Left cardiac atrium (tissue), 4 donors: ENCODE measurements at regions not wholly inside any gene's neighbourhood (a gene's known extent, or its start where the extent isn't known, plus 50 kb on each side); places are given as distances from the start of the nearest gene placed in this dataset.
"Not testable (repeated sequence)": the region's sequence is repeated elsewhere in the genome, so short reads cannot be mapped to it uniquely, and the experiment has no call there.

Experiments
- ATAC-seq, 2 donors: fragments of 200-7000 bp; cut with Tn5 transposase; one replicate each; pipeline ENCODE4 v1.9.1; 2020; ENCODE audit warnings: mild to moderate bottlenecking in 2 of 2, moderate library complexity in 2 of 2
- DNase-seq: peaks from one replicate; pipeline ENCODE4 v3.0.0-alpha.2; 2020
- intact Hi-C, 2 donors: fragments of 100-400 bp; cut with DNase I; formaldehyde crosslinking; loops; one replicate each; pipeline versions ENCODE4 v1.14.1 to v1.15.1; 2022 to 2023
- donor health status: DM: no; HTN: yes; CAD: no.
- donor health status: DM: no; HTN: yes; CAD: no; lungs with severe emphysema.
- donor health status: DM: yes; HTN: yes; CAD: no.
- donor health status: Dilated cardiomyopathy.

DNA sequence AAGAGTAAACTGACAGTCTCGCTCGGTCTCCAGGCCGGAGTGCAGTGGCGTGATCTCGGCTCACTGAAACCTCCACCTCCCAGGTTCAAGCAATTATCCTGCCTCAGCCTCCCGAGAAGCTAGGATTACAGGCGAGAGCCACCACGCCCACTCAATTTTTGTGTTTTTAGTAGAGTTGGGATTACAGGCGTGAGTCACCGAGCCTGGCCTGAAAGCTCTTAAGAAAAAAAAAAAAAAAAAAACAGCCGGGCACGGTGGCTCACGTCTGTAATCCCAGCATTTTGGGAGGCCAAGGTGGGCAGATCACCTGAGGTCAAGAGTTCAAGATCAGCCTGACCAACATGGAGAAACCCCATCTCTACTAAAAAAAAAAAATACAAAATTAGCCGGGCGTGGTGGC lies 55.3 kb upstream of the THOC2 start:
- DNase-seq, ATAC-seq, intact Hi-C loops: not testable (repeated sequence)

DNA sequence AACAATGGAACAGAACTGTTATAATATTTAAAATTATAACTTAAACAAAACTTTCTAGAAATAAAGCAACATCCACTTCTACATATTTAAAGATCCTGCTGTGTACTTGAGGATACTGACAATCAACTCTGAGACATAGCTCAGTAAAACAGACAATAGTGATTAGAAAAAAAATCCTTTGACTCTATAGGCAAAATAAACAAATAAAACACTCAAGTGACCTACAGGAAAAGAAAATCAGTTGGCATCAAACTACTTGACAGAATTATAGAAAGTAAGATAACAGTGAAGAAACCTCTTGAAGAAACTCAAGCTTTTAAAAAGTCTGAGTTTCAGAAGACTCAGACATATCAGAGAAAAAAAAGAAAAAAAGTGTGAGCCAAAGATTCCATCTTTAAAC lies 55.9 kb upstream of the THOC2 start:
- DNase-seq (no peak), ATAC-seq (no peak)
- intact Hi-C loops, result no loop called here

DNA sequence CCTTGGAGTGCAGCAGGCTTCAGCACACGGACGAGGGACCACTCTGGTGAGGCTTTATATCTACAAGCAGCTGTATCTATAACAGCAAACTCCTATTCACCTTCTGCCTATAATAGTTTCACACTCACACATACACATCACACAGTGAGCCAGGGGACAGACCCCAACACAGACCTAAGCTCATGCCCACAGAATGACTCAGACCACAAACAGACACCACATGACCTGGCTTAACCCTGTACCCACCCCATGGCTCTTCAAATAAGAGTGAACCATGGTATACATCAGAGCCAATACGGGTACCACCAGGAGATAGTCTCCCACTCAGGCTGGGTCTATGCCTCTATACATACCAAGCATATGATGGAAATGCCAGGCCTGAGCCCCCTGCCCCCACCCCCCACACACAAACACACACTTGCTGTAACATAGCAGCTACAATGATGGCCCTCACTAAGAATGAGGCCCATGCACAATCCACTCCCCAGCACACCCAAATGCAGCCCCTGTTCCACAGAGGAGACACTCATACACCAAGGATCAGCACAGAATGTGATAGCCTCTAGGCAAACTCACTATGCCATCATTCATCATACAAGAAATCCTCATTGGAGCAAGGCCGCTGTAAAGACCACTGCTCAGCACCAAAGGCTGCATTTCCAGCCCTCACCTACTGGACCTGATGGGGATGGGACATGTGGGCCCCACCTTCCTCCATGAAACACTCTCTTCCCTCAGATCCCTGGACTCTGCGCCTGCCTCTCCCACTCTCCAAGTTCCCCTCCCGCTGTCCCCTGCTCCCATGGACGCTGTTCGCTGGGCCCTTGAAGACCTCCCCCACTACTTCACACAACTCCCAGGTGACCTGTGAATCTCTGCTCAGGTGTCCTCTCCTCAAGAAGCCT lies 62.1 kb upstream of the XIAP start:
- intact Hi-C loops, result no loop called here
- DNase-seq (no peak), ATAC-seq (no peak)

DNA sequence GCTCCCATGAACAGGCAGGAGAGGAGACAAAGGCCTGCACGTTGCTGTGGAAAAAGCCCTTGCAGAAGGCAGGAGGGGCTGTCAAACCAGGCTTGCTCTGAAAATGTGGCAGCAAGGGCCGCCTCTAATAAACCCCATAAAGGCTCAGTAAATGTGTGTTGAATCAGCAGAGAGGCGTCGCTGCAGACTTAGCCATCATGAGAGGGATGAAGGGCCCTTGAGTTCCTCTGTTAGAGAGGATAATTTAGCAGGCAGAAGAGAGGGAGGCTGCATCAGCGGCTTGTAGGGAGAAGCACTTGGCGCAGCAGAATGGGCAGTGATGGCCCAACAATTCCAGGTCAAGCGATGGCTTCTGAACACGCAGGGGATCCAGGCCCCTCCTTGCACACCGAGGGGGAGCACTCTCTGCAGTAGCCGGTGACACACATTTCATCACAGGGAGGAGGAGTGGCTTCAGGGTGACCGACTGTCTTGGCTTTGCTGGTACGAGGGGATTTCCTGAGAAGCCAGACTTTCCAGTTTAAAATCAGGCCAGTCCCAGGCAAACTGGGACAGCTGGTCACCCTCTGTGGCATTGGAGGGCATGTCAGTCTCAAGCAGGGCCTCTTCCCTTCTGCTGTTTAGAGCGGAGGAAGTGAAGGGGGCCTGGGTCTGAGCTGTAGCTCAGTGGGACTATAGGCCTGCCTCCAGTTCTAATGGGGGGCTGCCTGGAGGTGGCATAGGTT lies 61.0 kb upstream of the XIAP start:
- DNase-seq, intact Hi-C loops, ATAC-seq: not testable (repeated sequence)

DNA sequence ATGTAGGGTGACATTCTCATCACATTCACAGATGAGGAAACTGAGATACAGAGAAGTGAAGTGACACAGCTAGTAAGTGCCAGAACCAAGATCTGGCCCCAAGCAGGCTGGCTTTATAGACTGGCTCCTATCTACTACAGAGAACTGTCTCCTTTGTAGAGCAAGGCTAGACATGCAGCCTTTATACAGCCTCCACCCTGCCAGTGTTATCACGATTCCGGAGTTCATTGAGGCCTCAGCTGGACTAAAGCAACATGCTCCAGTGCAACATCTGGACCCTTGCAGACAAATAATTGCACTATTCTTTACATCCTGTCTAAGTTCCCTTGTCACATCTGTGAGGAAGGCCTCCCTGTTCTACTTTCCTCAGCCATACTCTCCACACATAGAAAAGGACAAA lies 58.0 kb upstream of the XIAP start:
- ATAC-seq (no peak), DNase-seq (no peak)
- intact Hi-C loops, result no loop called here

DNA sequence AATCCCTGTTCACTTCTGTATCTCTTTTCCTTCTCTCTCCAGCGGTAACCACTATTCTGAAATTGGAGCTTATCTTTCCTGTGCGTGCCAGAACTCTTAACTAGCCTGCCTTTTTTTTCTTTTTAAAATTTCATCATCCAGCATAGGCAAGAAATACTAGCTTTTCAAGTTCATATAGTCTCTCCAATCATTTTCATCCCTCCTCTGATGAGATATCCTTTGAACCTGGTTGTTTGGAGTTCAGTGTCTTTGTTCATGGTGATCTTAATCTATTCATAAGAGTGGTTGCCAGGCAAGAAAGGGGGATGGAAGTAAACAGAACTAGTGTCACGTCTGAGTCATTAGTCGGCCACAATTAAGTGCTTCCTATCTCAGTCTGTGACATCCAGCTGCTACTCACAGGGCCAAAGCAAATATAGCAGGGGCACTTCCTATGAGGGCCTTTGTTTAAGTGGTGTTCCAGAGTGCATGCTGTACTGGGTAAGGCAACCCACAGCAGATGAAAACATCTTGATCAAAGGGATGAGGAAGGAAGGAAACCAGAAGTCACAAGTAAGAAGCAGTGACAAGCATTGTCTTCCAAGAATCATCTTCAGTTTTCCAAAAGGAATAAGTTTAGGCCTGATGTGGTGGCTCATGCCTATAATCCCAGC lies 56.4 kb upstream of the XIAP start:
- DNase-seq, result peak; percentile 41
- peak; percentile 73 to 97 for ATAC-seq
- intact Hi-C loops, result no loop called here

DNA sequence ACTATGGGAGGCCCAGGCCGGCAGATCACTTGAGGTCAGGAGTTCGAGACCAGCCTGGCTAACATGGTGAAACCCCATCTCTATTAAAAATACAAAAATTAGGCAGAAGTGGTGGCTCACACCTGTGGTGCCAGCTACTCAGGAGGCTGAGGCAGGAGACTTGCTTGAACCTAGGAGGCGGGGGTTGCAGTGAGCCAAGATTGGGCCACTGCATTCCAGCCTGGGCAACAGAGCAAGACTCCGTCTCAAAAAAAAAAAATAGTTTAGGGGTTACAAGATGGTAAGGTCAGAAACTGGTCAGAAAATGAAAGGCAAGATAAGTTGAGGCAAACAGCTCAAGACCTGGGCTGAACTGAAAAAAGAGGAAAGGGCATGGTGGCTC lies 55.9 kb upstream of the XIAP start:
- DNase-seq, intact Hi-C loops, ATAC-seq: not testable (repeated sequence)

DNA sequence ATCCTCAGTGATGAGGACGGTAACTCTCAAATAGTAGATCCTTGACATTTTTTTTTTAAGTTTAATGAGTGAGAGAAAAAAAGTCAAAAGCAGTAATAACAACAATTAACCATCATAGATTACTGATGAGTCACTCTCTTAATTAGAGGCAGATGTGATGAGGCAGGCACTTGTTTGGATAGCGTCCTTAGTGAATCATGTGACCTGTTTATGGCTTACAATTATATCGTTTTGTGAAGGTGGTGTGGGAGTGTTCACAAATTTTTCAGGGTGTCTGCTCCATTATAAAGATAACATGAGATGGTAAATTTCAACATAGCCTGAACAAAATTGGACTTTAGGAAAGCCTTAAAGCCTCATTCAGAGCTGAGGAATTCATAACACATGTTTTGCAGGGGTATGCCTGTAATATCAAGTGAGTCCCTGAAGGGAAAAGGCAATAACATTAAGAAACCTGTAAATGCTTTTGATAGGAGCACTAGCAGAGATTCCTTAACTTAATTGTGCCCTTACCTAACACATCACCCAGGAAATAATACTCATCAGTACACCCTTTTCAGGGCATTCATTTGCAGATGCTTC lies 51.9 kb upstream of the XIAP start:
- intact Hi-C loops, result no loop called here
- ATAC-seq (no peak), DNase-seq (no peak)

DNA sequence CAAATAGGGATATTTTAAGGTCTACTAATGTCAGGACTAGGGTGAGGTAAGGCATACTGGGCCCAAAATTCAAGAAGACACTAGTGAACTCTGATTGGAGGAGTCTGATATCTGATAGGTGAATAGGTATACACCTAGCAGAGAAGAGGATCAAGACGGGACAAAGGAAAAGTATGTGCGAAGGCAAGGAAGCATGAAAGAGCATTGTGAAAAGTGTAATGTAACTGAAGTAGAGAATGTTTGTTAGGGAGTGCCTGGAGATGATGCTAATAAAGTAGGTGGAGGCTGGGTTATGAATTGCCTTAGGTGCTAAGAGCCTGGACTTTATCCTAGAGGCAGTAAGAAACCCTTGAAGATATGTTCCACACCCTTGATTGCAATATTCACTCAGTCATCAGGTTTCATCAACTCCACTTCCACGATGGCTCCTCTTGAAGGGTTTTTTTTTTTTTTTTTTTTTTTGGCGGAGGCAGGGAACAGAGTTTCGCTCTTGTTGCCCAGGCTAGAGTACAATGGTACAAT lies 49.9 kb upstream of the XIAP start:
- intact Hi-C loops, result no loop called here
- ATAC-seq (no peak), DNase-seq (no peak)
